CD4-positive, alpha-beta T cell treated with Interleukin-12 subunit alpha and Interleukin-12 subunit beta, for 1 hour (primary cell): ENCODE measurements at regions not wholly inside any gene's neighbourhood (a gene's known extent, or its start where the extent isn't known, plus 50 kb on each side); places are given as distances from the start of the nearest gene placed in this dataset.
"Not testable (repeated sequence)": the region's sequence is repeated elsewhere in the genome, so short reads cannot be mapped to it uniquely, and the experiment has no call there.

Source experiments
- DNase-seq: peaks from one replicate; pipeline ENCODE4 v3.0.0-alpha.2; 2020

DNA sequence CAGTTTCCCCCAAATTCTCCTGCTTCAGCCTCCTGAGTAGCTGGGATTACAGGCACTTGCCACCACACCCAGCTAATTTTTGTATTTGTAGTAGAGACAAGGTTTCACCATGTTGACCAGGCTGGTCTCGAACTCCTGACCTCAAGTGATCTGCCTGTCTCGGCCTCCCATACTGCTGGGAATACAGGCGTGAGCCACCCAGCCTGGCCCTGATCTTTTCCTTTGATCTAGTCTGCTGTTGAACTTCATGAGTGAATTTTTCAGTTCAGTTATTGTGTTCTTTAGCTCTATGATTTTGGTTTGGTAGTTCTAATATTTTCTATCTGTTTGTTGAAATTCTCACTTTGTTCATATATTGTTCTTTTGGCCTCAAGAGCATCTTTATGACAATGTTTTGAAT, 83.4 kb upstream of the RAP2C start:
- not testable (repeated sequence) for DNase-seq

DNA sequence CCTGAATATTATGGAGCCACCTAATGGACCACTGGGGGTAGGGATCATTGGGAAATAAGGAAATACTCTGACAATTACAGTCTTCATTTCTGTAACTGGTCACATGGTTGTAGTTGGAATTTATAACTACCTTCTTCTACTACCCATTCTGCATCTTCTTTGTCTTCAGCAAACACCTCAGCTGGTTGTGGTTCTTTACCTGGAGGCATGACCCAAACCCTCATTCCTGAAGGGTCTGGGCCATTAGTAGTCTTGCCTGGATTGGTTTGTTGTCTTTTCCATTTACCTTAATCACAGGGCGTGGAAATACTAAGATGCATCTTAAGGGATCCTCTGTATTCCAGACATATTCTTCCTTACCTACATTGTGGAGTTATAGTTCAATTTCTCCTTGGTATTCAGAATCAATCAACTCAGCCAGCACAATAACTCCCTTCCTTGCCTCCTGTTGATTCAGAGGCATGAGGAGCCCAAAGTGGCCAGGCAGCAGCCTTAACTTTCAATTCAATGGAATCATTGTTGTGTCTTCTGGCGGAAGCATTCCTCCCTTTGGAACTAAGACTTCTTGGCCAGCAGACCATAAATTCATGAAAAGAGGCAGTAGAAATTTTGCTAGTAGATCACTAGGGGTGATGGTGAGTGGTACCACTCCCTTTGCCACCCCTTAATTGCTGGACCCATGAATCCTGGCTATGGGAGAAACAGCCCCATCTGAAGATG, 75.7 kb upstream of the RAP2C start:
- no peak for DNase-seq

DNA sequence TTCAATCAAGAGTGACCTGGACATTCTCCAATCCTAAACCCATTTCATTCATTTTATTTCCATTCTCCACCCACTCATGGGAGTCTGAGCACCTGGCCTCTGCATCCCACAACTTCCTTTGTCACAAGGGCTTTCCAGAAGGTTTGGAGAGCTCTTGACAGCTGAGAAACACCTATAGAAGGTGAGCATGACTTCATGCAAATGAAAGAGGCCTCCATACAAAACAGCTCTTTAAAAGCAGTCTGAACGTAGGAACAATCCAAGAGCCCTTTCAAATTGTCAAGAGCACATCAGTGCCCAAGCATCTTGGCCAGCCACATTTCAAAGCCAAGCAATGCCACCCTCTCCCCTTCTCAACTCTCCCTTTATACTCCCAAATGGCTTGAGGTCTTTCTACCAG, 74.9 kb upstream of the RAP2C start:
- DNase-seq = no peak

DNA sequence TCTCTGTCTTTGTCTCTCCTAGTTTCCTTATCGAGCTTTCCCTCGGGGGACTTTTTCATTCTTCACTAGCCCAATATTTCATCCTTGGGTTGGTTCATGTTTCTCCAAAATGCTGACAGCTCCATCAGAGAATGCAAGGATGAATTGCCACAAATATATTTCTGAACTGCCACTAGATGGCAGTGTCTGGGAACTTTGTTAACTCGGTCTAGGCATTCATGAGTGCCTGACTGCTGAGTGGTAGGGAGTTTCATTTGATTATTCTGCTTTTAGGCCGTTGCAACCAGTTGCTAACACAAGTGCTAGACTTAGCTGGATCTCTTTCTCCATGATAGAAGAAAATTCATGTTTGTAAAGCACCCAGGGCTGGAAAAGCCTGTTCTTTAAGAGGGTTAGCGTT, 73.5 kb upstream of the RAP2C start:
- peak; percentile 45 for DNase-seq

DNA sequence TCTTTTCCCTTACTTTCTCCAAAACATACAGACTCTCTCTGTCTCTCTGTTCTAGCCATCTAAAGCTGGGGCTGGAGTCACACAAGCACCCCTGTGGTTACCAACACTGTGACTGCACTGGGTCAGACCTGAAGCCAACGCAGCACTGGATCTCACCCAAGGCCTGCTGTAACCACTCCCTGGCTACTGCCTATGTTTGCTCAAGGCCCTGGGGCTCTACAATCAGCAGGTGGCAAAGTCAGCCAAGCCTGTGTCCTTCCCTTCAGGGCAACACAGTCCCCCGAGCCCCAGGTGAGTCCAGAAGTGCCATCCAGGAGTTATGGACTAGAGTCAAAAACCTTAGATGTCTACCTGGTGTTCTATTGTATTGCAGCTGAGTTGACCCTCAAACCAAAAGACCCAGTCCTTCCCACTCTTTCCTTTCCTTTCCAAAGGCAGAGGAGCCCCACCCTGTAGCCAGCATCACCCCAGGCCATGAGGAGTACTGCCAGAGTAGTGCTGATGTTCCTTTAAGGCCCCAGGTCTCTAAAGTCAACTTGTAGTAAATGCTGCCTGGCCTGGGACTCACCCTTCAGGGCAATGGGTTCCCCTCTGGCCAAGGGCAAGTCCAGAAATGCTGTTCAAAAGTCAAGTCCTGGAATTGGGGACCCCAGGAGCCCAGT, 58.8 kb upstream of the RAP2C start:
- DNase-seq = no peak

DNA sequence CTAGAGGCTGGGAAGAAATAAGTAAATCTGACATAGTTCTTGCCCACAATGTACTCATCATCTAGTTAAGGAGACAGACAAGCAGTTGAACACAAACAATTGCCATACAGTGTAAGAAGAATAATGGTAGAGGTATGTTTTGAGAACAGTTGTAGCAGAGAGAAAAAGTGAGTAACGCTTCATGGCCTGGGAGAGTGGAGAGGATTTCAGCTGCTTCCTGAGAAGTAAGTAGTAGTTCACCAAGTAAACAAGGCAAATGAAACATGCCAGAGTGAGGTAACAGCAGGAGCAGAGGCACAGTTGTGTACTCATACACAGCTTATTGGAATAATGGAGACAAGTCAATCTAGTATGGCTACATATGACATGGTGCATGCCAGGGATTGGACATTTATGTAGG, 53.6 kb upstream of the RAP2C start:
- DNase-seq = no peak

DNA sequence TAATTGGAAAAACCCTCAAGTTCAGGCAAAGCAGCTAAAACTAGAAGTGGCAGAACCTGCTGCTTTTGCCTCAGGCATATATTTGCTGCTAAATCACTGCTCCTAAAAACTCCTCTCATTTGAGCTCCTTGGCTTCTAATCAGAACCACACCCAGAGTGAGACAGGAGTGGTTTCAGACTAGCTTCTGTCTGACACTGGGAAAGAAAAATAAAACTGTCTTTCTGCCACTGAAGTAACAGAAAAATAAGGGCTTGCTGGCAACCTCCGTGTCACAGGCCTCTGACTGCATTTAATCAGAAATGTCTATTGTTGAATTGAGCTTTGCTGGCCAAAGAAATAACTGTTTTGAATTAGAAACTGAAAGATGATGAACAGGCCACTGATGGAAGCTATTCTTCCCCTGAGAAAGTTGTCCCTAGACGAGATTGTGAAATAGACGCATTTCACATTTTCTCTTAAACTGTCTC, 52.1 kb upstream of the RAP2C start:
- DNase-seq = no peak

DNA sequence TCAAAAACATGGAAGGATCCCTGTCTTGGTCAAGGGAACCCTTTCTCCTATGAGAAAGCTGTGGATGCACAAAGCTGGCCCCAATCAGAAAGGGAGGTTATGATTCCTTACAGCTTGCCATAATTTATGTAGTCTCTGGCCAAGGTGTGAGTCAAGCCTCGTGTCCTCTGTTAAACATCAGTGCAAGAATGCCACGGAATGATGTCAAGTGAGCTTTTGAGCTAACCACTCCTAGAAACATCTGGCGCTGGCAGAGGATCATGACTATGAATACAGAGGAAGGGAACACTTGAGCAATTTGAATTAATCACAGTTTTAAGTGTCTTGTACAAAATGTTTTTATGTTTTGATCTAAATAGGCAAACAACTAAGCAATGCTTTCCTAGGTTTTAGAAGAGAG, 51.5 kb upstream of the RAP2C start:
- no peak for DNase-seq

DNA sequence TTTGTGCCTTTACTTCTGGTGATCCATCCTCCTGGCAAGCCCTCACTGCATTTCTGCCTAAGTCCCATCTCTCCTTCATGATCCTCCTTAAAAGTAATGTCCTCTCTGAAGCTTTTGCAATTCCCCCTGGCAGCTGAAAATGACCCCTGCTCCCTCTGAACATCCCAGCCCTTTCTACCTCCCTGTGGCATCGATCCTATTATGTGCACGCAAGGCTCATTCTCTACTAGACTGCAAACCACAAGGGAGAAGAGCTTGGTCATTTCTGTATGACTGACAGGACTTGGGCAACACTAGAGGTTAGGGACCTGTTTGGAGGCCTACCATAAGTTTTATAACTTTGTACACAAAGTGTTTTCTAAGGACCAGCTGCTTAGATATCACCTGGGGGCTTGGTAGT, 50.8 kb upstream of the RAP2C start:
- no peak for DNase-seq
